SU-DHL-6 (cell line): ENCODE measurements at regions not wholly inside any gene's neighbourhood (a gene's known extent, or its start where the extent isn't known, plus 50 kb on each side); places are given as distances from the start of the nearest gene placed in this dataset.

Experiments
- EZH2phosphoT487 ChIP-seq: fragments of 200-600 bp; sonication (generic), shearing (Covaris generic); conservative IDR thresholded peaks from 2 replicates; pipeline ENCODE4 v1.6.1; 2018; ENCODE audit warnings: mild to moderate bottlenecking, antibody characterized with exemption, low read length, moderate library complexity, mixed read lengths
- TF ChIP-seq, protein P1 (sequence below): fragments of 200-600 bp; sonication (generic); IDR thresholded peaks from one replicate; pipeline ENCODE4 v1.5.1; 2017; ENCODE audit warnings: antibody characterized with exemption, mild to moderate bottlenecking, low read length, moderate library complexity; ENCODE audit not compliant: insufficient read depth, poor library complexity, severe bottlenecking

DNA sequence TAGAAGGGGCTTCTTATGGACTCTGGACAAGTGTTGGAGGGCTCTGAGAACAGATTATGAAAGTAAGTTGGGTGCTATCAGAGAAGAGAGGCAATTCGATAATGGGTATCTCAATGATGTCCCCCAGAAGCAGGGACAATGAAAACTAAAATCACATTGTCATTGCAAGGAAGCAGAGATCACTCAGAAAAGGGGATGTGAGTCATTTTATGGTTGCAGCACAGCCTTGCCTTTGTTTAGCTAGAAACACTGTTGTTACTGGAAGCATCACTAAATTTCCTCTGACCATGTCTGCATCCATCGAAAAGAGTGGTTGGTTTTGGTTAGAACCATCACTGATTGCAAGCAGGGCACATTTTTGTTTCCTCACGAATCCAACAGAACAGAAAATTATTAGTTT is 246.8 kb upstream of the NWD2 start:
- TF ChIP-seq, protein P1, sequence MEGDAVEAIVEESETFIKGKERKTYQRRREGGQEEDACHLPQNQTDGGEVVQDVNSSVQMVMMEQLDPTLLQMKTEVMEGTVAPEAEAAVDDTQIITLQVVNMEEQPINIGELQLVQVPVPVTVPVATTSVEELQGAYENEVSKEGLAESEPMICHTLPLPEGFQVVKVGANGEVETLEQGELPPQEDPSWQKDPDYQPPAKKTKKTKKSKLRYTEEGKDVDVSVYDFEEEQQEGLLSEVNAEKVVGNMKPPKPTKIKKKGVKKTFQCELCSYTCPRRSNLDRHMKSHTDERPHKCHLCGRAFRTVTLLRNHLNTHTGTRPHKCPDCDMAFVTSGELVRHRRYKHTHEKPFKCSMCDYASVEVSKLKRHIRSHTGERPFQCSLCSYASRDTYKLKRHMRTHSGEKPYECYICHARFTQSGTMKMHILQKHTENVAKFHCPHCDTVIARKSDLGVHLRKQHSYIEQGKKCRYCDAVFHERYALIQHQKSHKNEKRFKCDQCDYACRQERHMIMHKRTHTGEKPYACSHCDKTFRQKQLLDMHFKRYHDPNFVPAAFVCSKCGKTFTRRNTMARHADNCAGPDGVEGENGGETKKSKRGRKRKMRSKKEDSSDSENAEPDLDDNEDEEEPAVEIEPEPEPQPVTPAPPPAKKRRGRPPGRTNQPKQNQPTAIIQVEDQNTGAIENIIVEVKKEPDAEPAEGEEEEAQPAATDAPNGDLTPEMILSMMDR: no peak
- TF ChIP-seq EZH2phosphoT487: no peak
